ENCODE measurements at regions not wholly inside any gene's neighbourhood (a gene's known extent, or its start where the extent isn't known, plus 50 kb on each side); places are given as distances from the start of the nearest gene placed in this dataset.

DNA sequence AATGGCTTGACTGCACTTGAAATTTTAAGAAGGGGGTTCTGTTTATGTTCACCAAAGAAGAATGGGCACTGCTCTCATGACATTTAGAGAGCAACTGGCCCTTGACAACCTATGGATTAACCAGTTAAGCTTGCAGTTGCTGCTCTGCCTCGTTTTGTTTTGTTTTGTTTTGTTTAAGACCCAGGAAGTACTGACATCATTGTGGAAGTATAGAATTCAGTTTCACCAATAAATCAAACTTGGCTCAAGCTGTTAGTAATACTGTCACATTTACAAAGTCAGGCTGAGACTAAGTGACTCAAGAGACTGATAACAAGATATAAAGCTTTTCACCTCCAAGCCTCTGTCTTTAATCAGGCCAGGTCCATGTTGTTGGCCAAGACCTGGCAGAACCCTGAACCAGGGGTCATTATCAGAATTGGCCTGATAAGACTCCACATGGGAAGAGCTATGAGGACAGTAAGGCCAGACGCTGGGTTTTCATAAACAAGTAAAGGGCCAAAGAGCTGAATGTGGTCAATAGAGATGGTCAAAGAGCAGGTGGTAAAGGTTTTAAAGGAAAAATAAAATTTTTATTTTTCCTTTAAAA, 99.4 kb upstream of the VGLL2 start:
- Histone ChIP-seq H3K27ac (ENCODE audit: extremely low read depth, low read depth, low read length) (no peak overlapping the region), H3K36me3 (ENCODE audit: control insufficient read depth, insufficient read depth, low read length) (no peaks in the 10 kb centered on the region), H3K4me1 (replicated peaks in 1 of 2; ENCODE audit: control insufficient read depth in 2 of 2, insufficient read depth in 2 of 2, low read length in 2 of 2) (no peaks in the 10 kb centered on the region), H3K9me1 (ENCODE audit: control insufficient read depth, insufficient read depth, low read length) (no peaks in the 10 kb centered on the region), H2AFZ (ENCODE audit: low read depth, low read length) (no peak overlapping the region), H3K4me3 (no peak overlapping the region), H3K27me3 (ENCODE audit: control insufficient read depth in 2 of 2, insufficient read depth in 2 of 2, low read length in 2 of 2) (no peaks in the 10 kb centered on the region), H3K9ac (ENCODE audit: insufficient read depth in 1 of 2, low read depth in 2 of 2, low read length in 2 of 2) (no peak overlapping the region), H3K4me2 (ENCODE audit: insufficient read depth, low read length) (no peak overlapping the region), H4K20me1 (replicated peaks; ENCODE audit: control insufficient read depth, insufficient read depth, low read length) (no peaks in the 10 kb centered on the region), H3K9me3 (replicated peaks; ENCODE audit: control insufficient read depth, insufficient read depth, low read depth, low read length) (no peaks in the 10 kb centered on the region), H3K79me2 (ENCODE audit: control insufficient read depth, insufficient read depth, low read length) (no peaks in the 10 kb centered on the region)
- TF ChIP-seq GABPA (tag; conservative IDR thresholded peaks at IDR 0.05; ENCODE audit: low read depth) (no peak), RBM39 (optimal IDR thresholded peaks at IDR 0.05; ENCODE audit: low read depth, low read length) (no peak), HDGF (IDR thresholded peaks at IDR 0.05) (no peak), TCF3 (CRISPR knock-in tag; IDR thresholded peaks at IDR 0.05) (no peak), COPS2 (conservative IDR thresholded peaks at IDR 0.05) (no peak), OTX1 (CRISPR knock-in tag; IDR thresholded peaks at IDR 0.05) (no peak), HMGN3 (IDR thresholded peaks at IDR 0.05; ENCODE audit: borderline replicate concordance, extremely low read depth, insufficient read length, low read depth, low read length) (no peak), ZNF263 (CRISPR knock-in tag; IDR thresholded peaks at IDR 0.05; ENCODE audit: borderline replicate concordance) (no peak), YY1 (IDR thresholded peaks at IDR 0.05; ENCODE audit: borderline replicate concordance in 1 of 3, control insufficient read depth in 1 of 3, extremely low read depth in 1 of 3, insufficient read depth in 3 of 3, insufficient read length in 1 of 3, insufficient replicate concordance in 2 of 3, low read depth in 1 of 3, low read length in 2 of 3) (no peak)
- TF ChIP-seq, protein P1, sequence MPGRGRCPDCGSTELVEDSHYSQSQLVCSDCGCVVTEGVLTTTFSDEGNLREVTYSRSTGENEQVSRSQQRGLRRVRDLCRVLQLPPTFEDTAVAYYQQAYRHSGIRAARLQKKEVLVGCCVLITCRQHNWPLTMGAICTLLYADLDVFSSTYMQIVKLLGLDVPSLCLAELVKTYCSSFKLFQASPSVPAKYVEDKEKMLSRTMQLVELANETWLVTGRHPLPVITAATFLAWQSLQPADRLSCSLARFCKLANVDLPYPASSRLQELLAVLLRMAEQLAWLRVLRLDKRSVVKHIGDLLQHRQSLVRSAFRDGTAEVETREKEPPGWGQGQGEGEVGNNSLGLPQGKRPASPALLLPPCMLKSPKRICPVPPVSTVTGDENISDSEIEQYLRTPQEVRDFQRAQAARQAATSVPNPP (IDR thresholded peaks at IDR 0.05; ENCODE audit: borderline replicate concordance, insufficient read depth, insufficient read length), result no peak
- TF ChIP-seq, protein P2, sequence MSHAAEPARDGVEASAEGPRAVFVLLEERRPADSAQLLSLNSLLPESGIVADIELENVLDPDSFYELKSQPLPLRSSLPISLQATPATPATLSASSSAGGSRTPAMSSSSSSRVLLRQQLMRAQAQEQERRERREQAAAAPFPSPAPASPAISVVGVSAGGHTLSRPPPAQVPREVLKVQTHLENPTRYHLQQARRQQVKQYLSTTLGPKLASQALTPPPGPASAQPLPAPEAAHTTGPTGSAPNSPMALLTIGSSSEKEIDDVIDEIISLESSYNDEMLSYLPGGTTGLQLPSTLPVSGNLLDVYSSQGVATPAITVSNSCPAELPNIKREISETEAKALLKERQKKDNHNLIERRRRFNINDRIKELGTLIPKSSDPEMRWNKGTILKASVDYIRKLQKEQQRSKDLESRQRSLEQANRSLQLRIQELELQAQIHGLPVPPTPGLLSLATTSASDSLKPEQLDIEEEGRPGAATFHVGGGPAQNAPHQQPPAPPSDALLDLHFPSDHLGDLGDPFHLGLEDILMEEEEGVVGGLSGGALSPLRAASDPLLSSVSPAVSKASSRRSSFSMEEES (CRISPR knock-in tag; IDR thresholded peaks at IDR 0.05), result no peak
- TF ChIP-seq, protein P3, sequence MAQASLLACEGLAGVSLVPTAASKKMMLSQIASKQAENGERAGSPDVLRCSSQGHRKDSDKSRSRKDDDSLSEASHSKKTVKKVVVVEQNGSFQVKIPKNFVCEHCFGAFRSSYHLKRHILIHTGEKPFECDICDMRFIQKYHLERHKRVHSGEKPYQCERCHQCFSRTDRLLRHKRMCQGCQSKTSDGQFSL (CRISPR knock-in tag; IDR thresholded peaks at IDR 0.05), result no peak
- TF ChIP-seq, protein P3 (tag; IDR thresholded peaks at IDR 0.05), result no peak
- no peak for FAIRE-seq
- WGBS (ENCODE audit: insufficient coverage, low coverage, missing lambda C conversion rate), result 0% methylated on average over 2 of the region's 2 CpGs
- intact Hi-C loops (cut with micrococcal nuclease) (no loop called here), in situ Hi-C loops (cut with MboI) (no loop called here)
- ATAC-seq, result no peak
- CTCF ChIA-PET (ENCODE audit: low intra/inter-chr PET ratio), result no interaction called here
- POLR2A ChIA-PET, result no interaction called here
- no TSS peak for BruUV-seq (replicated peaks)
- DNase-seq (ENCODE audit: extremely low read depth in 1 of 4, low spot score in 3 of 4), result no peak
